UCSD-AML1 (cell line): ENCODE measurements at regions not wholly inside any gene's neighbourhood (a gene's known extent, or its start where the extent isn't known, plus 50 kb on each side); places are given as distances from the start of the nearest gene placed in this dataset.
"Not testable (repeated sequence)": the region's sequence is repeated elsewhere in the genome, so short reads cannot be mapped to it uniquely, and the experiment has no call there.

Experiments used
- DNase-seq: peaks from one replicate; lab custom pipeline; 2025; ENCODE audit not compliant: unreplicated experiment; lab: John Stamatoyannopoulos, UW

GRCh38 chr5:152607401-152608160 is 202.5 kb upstream of the NMUR2 start:
- DNase-seq, result no peak

DNA sequence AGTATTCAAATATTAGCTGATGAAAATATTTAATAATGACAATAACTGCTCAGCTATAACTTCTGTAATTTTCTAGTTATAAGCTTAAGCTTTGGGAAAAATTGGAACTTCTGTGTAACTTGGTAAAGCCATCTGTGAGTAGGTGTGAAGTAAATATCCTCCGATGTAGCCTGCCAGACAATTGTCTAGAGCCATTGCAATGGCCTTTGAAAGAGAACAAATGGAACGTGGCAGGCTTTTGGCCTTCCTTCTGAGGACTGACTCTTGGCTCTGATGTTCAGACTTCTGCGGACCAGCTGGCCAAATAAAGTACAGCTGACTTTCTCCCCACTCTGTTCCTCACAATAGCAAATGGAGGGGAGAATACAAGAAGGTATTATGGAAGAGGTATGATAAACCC is 203.4 kb upstream of the NMUR2 start:
- DNase-seq, result no peak

GRCh38 chr5:152619756-152620155 is 214.7 kb upstream of the NMUR2 start:
- DNase-seq, result no peak

DNA sequence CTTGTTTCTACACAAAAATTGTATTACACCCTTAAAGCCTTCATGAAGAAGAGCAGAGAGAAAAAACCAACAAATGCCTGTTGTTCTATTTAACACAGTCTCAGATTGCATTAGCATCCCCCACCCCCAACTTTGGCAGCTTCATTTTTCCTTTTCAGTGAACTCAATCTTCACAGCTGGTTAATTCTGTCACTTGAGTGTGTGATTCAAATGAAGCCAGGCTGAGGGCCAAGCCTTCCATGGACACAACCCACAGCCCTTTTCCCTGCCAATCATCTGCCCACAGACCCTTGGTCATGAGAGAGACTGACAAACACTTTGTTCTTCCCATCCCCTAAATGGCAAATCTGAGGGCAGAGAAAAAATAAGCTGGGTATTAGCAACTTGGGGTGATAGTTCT is 217.5 kb upstream of the NMUR2 start:
- no peak for DNase-seq

- DNase-seq, result no peak
Observed at GRCh38 chr5:152623951-152624350, 218.9 kb upstream of the NMUR2 start.

DNA sequence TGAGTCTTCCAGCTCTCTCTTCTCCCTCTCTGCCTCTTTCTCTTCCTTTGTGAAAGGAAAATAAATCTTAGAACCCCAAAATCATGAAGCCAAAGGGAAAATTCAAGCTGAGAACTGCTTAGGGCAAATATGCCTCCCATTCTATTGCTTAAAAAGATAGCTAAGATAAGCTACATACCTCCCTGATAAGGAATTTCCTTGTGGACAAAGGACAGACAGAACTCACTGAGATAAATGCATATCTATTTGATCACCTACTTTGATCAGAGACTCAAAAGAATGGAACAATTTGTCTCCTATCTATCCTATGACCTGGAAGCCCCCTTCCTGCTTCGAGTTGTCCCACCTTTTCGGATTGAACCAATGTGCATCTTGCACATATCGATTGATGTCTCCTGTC is 220.6 kb upstream of the NMUR2 start:
- no peak for DNase-seq

DNA sequence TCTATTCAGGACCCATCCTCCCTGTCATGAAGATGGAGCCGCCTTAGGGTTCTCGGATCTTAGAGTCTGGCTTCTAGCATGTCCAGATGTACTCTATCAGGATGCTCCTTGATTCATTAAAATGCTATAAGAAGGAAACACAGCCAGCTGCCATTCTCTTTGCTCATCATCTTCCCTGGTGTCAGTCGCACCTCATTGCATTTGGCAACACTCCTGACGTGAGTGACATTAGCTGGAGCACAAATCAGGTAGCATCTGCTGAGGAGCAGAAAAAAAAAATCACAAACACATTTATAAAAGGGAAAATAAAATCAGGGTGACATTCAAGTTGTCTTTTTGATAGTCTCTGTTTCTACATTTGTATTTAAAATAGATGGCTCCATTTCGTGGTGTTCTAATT is 226.1 kb upstream of the NMUR2 start:
- DNase-seq, result no peak

- DNase-seq, result no peak
Observed at GRCh38 chr5:152632360-152632759, 227.3 kb upstream of the NMUR2 start.

- DNase-seq, result no peak
Observed at GRCh38 chr5:152634586-152634985, 229.5 kb upstream of the NMUR2 start.

DNA sequence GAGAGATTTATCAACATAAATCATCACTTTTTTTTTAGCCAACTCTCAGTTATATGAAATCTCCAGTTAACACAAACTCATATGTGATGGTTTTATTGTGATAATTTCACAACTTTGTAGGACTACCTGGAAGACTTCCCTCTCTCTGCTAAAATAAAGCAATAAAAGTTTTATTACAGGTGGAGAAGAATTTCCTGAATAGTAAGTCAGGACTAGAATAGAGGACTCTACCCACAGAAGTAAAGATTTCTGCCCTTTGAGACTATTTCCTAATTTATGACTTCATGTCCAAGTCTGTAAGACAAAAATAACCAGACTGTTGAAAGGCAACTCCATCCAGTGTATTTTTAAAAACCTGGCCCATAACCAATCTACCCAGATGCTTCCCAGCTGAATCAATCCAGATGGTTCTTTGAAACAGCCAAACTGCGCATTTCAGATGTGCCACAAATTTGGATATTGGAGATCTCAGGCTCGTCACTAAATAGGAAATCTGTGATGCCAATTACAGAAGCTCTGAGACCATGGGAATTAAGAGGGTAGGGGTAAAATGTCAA is 234.0 kb upstream of the NMUR2 start:
- DNase-seq, result no peak

DNA sequence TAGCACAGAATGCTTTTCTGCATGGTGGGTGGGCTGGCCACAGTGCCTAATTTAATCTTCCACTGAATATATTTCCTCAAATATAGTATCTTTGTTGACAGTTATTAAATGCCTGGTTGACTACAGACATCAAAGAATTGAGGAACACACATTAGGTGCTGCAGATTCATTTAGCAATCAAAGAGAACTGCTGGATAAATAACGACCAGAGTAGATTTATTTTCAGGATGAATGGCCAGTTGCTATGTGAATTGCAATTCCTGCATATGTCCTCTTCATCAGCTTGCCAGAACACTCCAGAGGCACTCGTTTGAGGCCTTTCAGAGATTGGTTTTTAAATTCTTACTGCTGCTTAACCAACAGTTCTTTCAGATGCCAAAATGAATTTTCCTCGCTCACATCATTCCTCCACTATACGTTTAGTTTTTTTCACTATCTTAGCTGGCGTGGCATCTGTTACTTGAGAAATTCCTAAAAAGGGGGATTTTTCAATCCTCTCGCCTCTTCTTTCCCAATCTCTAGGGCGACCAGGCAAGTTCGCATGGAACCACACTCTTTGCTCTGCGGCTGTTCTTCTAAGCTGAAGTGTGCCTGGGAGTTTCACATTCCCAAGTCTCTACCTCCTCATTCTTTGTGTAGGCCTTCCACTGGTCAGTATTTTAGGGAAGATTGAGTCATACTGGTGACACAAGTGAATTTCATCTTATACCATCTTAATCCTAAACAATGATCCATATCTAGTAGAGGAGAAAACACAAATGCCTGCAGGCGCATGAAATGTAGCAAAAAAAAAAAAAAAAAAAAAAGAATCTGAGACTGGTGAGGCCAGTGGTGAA is 237.1 kb upstream of the NMUR2 start:
- no peak for DNase-seq

- no peak for DNase-seq
Observed at GRCh38 chr5:152642880-152643279, 237.8 kb upstream of the NMUR2 start.

GRCh38 chr5:152644029-152644728 is 239.1 kb upstream of the NMUR2 start:
- DNase-seq, result no peak

DNA sequence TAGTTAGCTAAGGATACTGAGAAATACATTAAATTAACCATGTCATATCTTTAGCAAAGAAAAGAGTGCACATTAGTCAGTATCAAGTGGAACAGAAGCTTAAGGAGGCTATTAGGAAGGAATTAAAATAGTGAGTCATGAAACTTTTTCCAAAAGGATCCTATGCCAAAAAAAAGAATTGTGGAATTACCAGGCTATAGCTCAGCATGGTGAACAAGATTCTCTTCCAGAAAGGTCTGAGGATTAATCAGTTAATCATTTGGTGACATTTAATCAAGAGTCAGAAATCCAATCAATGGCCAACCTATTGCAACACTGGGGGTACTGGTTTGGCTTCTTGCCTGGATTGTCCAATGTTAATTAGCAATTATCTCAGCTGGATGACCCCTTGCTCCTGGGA is 244.5 kb upstream of the NMUR2 start:
- DNase-seq, result no peak

DNA sequence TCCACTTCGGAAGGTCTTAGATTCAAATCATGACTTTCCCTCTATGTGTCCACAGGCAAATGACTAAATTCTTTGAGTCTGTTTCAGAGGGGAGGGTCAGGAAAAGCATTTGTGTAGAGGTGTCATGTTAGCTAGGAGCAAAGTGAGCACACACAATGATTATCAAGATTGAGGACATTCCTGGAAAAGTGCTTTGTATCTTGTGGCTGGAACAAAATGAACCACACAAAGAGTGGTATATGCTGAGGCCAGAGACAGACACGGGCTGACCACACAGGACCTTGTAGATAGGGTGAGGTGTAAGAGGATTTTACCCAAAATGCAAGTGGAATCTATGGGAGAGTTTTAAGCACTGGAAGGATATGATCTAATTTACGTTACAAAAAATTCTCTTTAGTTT is 245.3 kb upstream of the NMUR2 start:
- DNase-seq, result no peak

GRCh38 chr5:152659470-152659869 is 254.4 kb upstream of the NMUR2 start:
- DNase-seq, result not testable (repeated sequence)

GRCh38 chr5:152673601-152674000 is 268.5 kb upstream of the NMUR2 start:
- DNase-seq, result no peak

DNA sequence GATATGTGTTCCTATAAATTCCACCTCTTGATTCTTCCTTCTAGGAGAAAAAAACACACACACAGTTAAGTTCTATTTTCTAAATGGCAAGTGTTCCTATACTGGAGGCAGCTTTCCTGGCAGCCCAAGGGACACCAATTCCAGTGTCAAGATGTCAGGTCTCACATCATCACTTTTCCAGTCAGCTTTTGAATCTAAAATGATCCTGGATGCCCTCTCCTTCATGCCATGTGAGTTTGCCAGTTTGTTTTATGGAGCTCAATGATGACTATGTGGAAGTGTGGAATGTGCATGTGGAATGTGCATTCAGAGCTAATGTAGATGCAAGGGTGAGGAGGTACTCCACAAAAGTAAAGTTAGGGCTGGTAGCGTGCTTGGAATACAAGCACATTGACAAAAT is 269.3 kb upstream of the NMUR2 start:
- no peak for DNase-seq

DNA sequence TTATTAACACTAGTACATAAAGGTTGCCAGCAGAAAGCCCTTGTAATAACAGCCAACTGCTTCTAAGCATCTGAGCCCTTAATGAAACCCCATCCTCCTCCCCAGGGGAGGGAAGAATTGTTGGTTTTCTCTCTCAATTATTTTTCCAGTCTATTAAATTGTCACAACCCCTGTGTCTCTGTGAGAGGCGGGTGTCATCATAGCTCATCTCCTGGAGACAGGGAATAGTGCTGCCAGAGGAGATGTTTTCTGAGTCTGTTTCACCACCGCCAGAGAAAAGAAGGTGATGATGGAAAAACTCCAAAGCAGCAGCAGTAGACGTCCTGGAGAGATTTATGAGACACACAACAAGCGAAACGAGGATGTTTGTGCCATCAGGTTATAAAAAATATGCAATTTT is 271.1 kb upstream of the NMUR2 start:
- DNase-seq, result no peak

DNA sequence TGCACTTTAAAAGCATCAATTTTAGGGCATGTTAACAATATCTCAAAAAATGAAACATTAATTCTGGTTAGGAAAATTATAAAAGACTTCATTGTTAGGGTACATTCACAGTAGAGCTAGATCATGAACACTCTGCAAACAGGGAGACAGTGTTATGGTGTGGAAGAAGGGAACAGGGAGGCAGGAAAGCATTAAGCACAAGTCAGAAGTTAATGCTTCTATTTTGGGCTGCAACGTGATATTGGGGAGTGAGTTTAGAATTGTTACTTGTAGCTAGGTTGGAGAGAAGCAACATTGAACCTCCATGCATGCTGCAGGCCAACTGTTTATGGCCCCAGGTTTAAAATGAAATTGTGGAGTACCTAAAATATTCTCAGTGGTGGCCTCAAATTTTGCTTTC is 278.1 kb upstream of the NMUR2 start:
- DNase-seq, result no peak

DNA sequence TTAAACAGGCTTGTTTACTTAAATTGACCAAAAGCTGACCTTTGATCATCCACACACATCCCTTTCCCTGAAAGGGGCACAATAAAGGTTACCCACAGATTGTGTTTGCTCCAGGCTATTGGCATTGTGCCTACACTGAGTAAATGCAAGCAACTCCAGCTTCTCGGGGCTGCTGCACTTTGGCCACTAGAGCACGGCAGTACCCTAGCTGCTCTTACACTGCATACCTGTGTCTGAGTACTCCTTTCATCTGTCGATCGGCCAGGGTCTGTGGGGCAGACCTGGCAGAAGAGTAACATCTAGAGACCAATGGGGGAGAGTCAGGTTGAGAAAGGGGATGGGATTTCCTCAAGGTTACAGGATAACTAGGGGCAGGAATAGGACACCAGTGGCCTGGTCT is 281.9 kb upstream of the NMUR2 start:
- no peak for DNase-seq
